Liver (tissue), 8 donors: ENCODE measurements at regions not wholly inside any gene's neighbourhood (a gene's known extent, or its start where the extent isn't known, plus 50 kb on each side); places are given as distances from the start of the nearest gene placed in this dataset.

Experiments
- DNase-seq: peaks from one replicate; pipeline ENCODE4 v3.0.0-alpha.2; 2017; ENCODE audit warnings: low spot score
- H3K27ac ChIP-seq, 2 donors: one replicate each; pipeline ENCODE4 v1.7.0; 2013; ENCODE audit warnings: inconsistent platforms in 2 of 2, low read length in 2 of 2, control low read depth in 1 of 2, low read depth in 1 of 2, mild to moderate bottlenecking in 1 of 2
- H3K27me3 ChIP-seq, 4 donors: one replicate each; pipeline versions ENCODE4 v1.6.1 to v1.7.0; 2013; ENCODE audit warnings: low read length in 3 of 4, inconsistent platforms in 1 of 4, mild to moderate bottlenecking in 1 of 4, moderate library complexity in 1 of 4; ENCODE audit not compliant: control insufficient read depth in 4 of 4, insufficient read depth in 4 of 4
- H3K36me3 ChIP-seq, 4 donors: one replicate each; pipeline versions ENCODE4 v1.6.1 to v1.7.0; 2013; ENCODE audit warnings: low read length in 3 of 4, mild to moderate bottlenecking in 3 of 4, low read depth in 1 of 4, moderate library complexity in 1 of 4; ENCODE audit not compliant: control insufficient read depth in 4 of 4, insufficient read depth in 3 of 4
- H3K4me1 ChIP-seq, 4 donors: one replicate each; pipeline versions ENCODE4 v1.6.1 to v1.7.0; 2013; ENCODE audit warnings: low read length in 3 of 4, mild to moderate bottlenecking in 3 of 4, moderate library complexity in 1 of 4; ENCODE audit not compliant: control insufficient read depth in 4 of 4, insufficient read depth in 4 of 4
- H3K4me3 ChIP-seq, 3 donors: one replicate each; pipeline versions ENCODE4 v1.6.1 to v1.7.0; 2013; ENCODE audit warnings: low read length in 3 of 3, control low read depth in 1 of 3, low read depth in 1 of 3, mild to moderate bottlenecking in 1 of 3
- H3K9ac ChIP-seq, 2 donors: one replicate each; pipeline ENCODE4 v1.7.0; 2013; ENCODE audit warnings: low read length in 2 of 2, mild to moderate bottlenecking in 2 of 2, moderate library complexity in 2 of 2, control low read depth in 1 of 2, low read depth in 1 of 2
- H3K9me3 ChIP-seq, 4 donors: one replicate each; pipeline versions ENCODE4 v1.6.1 to v1.7.0; 2013; ENCODE audit warnings: low read length in 3 of 4; ENCODE audit not compliant: control insufficient read depth in 4 of 4
- EGR1 ChIP-seq, 2 donors: IDR thresholded peaks; 2 replicates each; pipeline ENCODE4 v1.6.1; 2016 to 2018; ENCODE audit warnings: antibody characterized with exemption in 2 of 2, low read depth in 2 of 2
- FOXA1 ChIP-seq: IDR thresholded peaks from 2 replicates; pipeline ENCODE4 v1.6.1; 2016; ENCODE audit warnings: antibody characterized with exemption
- FOXA2 ChIP-seq: IDR thresholded peaks from 2 replicates; pipeline ENCODE4 v1.6.1; 2016; ENCODE audit warnings: antibody characterized with exemption
- GABPA ChIP-seq, 2 donors: IDR thresholded peaks in 1 of 2; conservative IDR thresholded peaks in 1 of 2; 2 replicates each; pipeline ENCODE4 v1.6.1; 2016; ENCODE audit warnings: antibody characterized with exemption in 2 of 2, mild to moderate bottlenecking in 1 of 2, moderate library complexity in 1 of 2
- HNF4A ChIP-seq, 2 donors: conservative IDR thresholded peaks; 2 replicates each; pipeline ENCODE4 v1.6.1; 2016; ENCODE audit warnings: antibody characterized with exemption in 2 of 2, mild to moderate bottlenecking in 2 of 2
- HNF4G ChIP-seq: IDR thresholded peaks from 2 replicates; pipeline ENCODE4 v1.6.1; 2016; ENCODE audit warnings: antibody characterized with exemption
- JUND ChIP-seq, 2 donors: IDR thresholded peaks; 2 replicates each; pipeline ENCODE4 v1.6.1; 2016; ENCODE audit warnings: antibody characterized with exemption in 2 of 2
- NR2F2 ChIP-seq: IDR thresholded peaks from 2 replicates; pipeline ENCODE4 v1.6.1; 2016; ENCODE audit warnings: antibody characterized with exemption
- RAD21 ChIP-seq, 2 donors: IDR thresholded peaks; 2 replicates each; pipeline ENCODE4 v1.6.1; 2016; ENCODE audit warnings: antibody characterized with exemption in 2 of 2, mild to moderate bottlenecking in 2 of 2
- RXRA ChIP-seq, 2 donors: IDR thresholded peaks; 2 replicates each; pipeline ENCODE4 v1.6.1; 2017 to 2018; ENCODE audit warnings: antibody characterized with exemption in 2 of 2, mild to moderate bottlenecking in 1 of 2
- SP1 ChIP-seq: IDR thresholded peaks from 2 replicates; pipeline ENCODE4 v1.6.1; 2018; ENCODE audit warnings: antibody characterized with exemption, mild to moderate bottlenecking
- TAF1 ChIP-seq: conservative IDR thresholded peaks from 2 replicates; pipeline ENCODE4 v1.6.1; 2016; ENCODE audit warnings: antibody characterized with exemption, mild to moderate bottlenecking
- YY1 ChIP-seq: IDR thresholded peaks from 2 replicates; pipeline ENCODE4 v1.6.1; 2016; ENCODE audit warnings: antibody characterized with exemption, mild to moderate bottlenecking
- WGBS: extraction: QIAGEN DNeasy Blood & Tissue Kit; methylation state at CpG from one replicate; pipeline ENCODE4 v1.1.7; 2013; 5-methylcytosine and 5-hydroxymethylcytosine counted together
- TF ChIP-seq, protein P1 (sequence below): IDR thresholded peaks from 2 replicates; pipeline ENCODE4 v1.6.1; 2016; ENCODE audit warnings: antibody characterized with exemption
- TF ChIP-seq, protein P2 (sequence below): IDR thresholded peaks from 2 replicates; pipeline ENCODE4 v1.6.1; 2016; ENCODE audit warnings: antibody characterized with exemption
- TF ChIP-seq, protein P3 (sequence below): IDR thresholded peaks from 2 replicates; pipeline ENCODE4 v1.6.1; 2016; ENCODE audit warnings: antibody characterized with exemption
- TF ChIP-seq, protein P4 (sequence below): IDR thresholded peaks from 2 replicates; pipeline ENCODE4 v1.6.1; 2016; ENCODE audit warnings: antibody characterized with exemption, mild to moderate bottlenecking
- TF ChIP-seq, protein P5 (sequence below): fragments of 150-350 bp; IDR thresholded peaks from 2 replicates; pipeline ENCODE4 v1.5.1; 2017; ENCODE audit warnings: improper control_type of control experiment, low read depth, low read length; ENCODE audit not compliant: missing input control
- donor health status: healthy.
- donor health status: healthy.
- donor health status: healthy.
- donor health status: healthy.
- donor health status: healthy.

DNA sequence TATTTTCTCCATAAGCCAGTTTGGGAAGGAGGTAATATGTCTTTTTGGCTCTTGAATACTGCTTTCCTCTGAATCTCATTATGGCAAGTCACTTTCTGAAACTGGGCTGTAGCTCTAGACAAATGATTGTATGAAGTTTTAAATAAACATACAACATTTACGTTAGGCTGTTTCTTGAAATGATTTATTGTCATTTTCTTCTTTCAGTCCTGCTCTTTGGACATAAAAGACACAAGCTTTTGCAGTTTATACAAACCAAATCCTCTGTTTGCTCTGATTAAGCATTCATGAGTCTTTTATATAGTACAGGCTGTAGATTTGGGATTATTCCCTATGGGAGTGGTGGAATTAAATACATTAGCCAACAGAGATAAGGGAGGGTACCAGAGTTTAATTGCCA lies 139.7 kb downstream of the CEP120 start:
- Histone ChIP-seq H3K4me3 (no peak overlapping the region), H3K27me3 (peaks cover 0 to 4% (median 3%) of the 10 kb centered on the region in 4 donors), H3K27ac (no peak overlapping the region), H3K9ac (no peak overlapping the region), H3K4me1 (peaks cover 0 to 5% (median 2%) of the 10 kb centered on the region in 4 donors), H3K9me3 (no peaks in the 10 kb centered on the region), H3K36me3 (no peaks in the 10 kb centered on the region)
- DNase-seq: no peak
- WGBS: 57% methylated on average over 1 of the region's 1 CpG
- no peak for TF ChIP-seq NR2F2
- no peak for TF ChIP-seq HNF4A (conservative IDR thresholded peaks at IDR 0.05)
- TF ChIP-seq TAF1: no peak
- no peak for TF ChIP-seq EGR1 (IDR thresholded peaks at IDR 0.05; ENCODE audit: low read depth in 2 of 2)
- TF ChIP-seq, protein P1, sequence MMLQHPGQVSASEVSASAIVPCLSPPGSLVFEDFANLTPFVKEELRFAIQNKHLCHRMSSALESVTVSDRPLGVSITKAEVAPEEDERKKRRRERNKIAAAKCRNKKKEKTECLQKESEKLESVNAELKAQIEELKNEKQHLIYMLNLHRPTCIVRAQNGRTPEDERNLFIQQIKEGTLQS: no peak

DNA sequence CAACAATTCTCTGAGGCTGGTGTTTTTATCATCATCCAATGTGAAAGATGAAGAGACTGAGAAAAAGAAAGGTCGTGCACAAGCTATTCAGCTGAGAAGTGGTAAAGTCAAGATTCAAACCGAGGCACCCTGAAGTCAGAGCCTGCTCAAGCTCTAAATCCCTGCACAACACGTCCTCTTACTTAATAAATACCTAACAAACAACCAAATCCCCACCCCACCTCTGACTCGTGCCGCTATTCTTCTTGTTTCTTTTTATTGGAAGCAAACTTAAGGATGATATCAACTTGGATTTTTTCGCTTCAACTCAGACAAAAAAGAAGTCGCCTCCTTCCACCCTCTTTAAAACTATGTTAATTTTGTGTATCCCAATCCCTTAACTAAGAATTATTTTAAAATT lies 140.2 kb downstream of the CEP120 start:
- no peak for DNase-seq
- H3K27me3 ChIP-seq: peaks cover 0 to 4% (median 3%) of the 10 kb centered on the region in 4 donors
- WGBS: 53% methylated on average over 7 of the region's 7 CpGs
- no peaks in the 10 kb centered on the region for H3K36me3 ChIP-seq
- peaks cover 0 to 5% (median 2%) of the 10 kb centered on the region in 4 donors for H3K4me1 ChIP-seq
- no peak overlapping the region for H3K27ac ChIP-seq
- TF ChIP-seq YY1: no peak
- no peak for TF ChIP-seq EGR1 (IDR thresholded peaks at IDR 0.05; ENCODE audit: low read depth in 2 of 2)
- TF ChIP-seq RXRA (IDR thresholded peaks at IDR 0.05): no peak
- no peak for TF ChIP-seq FOXA2
- TF ChIP-seq, protein P1: no peak
- TF ChIP-seq, protein P2, sequence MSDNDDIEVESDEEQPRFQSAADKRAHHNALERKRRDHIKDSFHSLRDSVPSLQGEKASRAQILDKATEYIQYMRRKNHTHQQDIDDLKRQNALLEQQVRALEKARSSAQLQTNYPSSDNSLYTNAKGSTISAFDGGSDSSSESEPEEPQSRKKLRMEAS: no peak
- no peak for TF ChIP-seq RAD21 (IDR thresholded peaks at IDR 0.05)
- TF ChIP-seq FOXA1: no peak
- TF ChIP-seq HNF4G: no peak
- TF ChIP-seq TAF1: no peak
- TF ChIP-seq, protein P3, sequence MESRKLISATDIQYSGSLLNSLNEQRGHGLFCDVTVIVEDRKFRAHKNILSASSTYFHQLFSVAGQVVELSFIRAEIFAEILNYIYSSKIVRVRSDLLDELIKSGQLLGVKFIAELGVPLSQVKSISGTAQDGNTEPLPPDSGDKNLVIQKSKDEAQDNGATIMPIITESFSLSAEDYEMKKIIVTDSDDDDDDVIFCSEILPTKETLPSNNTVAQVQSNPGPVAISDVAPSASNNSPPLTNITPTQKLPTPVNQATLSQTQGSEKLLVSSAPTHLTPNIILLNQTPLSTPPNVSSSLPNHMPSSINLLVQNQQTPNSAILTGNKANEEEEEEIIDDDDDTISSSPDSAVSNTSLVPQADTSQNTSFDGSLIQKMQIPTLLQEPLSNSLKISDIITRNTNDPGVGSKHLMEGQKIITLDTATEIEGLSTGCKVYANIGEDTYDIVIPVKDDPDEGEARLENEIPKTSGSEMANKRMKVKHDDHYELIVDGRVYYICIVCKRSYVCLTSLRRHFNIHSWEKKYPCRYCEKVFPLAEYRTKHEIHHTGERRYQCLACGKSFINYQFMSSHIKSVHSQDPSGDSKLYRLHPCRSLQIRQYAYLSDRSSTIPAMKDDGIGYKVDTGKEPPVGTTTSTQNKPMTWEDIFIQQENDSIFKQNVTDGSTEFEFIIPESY: no peak
- no peak for TF ChIP-seq NR2F2
- no peak for TF ChIP-seq JUND (IDR thresholded peaks at IDR 0.05)
- TF ChIP-seq, protein P4, sequence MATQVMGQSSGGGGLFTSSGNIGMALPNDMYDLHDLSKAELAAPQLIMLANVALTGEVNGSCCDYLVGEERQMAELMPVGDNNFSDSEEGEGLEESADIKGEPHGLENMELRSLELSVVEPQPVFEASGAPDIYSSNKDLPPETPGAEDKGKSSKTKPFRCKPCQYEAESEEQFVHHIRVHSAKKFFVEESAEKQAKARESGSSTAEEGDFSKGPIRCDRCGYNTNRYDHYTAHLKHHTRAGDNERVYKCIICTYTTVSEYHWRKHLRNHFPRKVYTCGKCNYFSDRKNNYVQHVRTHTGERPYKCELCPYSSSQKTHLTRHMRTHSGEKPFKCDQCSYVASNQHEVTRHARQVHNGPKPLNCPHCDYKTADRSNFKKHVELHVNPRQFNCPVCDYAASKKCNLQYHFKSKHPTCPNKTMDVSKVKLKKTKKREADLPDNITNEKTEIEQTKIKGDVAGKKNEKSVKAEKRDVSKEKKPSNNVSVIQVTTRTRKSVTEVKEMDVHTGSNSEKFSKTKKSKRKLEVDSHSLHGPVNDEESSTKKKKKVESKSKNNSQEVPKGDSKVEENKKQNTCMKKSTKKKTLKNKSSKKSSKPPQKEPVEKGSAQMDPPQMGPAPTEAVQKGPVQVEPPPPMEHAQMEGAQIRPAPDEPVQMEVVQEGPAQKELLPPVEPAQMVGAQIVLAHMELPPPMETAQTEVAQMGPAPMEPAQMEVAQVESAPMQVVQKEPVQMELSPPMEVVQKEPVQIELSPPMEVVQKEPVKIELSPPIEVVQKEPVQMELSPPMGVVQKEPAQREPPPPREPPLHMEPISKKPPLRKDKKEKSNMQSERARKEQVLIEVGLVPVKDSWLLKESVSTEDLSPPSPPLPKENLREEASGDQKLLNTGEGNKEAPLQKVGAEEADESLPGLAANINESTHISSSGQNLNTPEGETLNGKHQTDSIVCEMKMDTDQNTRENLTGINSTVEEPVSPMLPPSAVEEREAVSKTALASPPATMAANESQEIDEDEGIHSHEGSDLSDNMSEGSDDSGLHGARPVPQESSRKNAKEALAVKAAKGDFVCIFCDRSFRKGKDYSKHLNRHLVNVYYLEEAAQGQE: no peak
- no peak for TF ChIP-seq GABPA (IDR thresholded peaks at IDR 0.05 in 1 of 2, conservative IDR thresholded peaks at IDR 0.05 in 1 of 2)
- TF ChIP-seq SP1: no peak
- no peak for TF ChIP-seq HNF4A (conservative IDR thresholded peaks at IDR 0.05)
- TF ChIP-seq, protein P5, sequence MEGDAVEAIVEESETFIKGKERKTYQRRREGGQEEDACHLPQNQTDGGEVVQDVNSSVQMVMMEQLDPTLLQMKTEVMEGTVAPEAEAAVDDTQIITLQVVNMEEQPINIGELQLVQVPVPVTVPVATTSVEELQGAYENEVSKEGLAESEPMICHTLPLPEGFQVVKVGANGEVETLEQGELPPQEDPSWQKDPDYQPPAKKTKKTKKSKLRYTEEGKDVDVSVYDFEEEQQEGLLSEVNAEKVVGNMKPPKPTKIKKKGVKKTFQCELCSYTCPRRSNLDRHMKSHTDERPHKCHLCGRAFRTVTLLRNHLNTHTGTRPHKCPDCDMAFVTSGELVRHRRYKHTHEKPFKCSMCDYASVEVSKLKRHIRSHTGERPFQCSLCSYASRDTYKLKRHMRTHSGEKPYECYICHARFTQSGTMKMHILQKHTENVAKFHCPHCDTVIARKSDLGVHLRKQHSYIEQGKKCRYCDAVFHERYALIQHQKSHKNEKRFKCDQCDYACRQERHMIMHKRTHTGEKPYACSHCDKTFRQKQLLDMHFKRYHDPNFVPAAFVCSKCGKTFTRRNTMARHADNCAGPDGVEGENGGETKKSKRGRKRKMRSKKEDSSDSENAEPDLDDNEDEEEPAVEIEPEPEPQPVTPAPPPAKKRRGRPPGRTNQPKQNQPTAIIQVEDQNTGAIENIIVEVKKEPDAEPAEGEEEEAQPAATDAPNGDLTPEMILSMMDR: no peak
- no peaks in the 10 kb centered on the region for H3K9me3 ChIP-seq
- no peak overlapping the region for H3K9ac ChIP-seq
- H3K4me3 ChIP-seq: no peak overlapping the region
